Stomach (tissue), 8 donors: ENCODE measurements at regions not wholly inside any gene's neighbourhood (a gene's known extent, or its start where the extent isn't known, plus 50 kb on each side); places are given as distances from the start of the nearest gene placed in this dataset.
A peak's percentile ranks its signal among the peaks of the same experiment; 100 is the strongest.

Experiments used
- DNase-seq, 2 donors: peaks; one replicate each; pipeline versions ENCODE4 v3.0.0 to v3.0.0-alpha.2; 2013 to 2019
- H3K27ac ChIP-seq, 5 donors: fragments of 200-600 bp in 4 of 5; sonication (generic) in 4 of 5; one replicate each; pipeline ENCODE4 v1.5.1; 2013 to 2019; ENCODE audit warnings: mild to moderate bottlenecking in 1 of 5, moderate library complexity in 1 of 5
- H3K27me3 ChIP-seq, 3 donors: fragments of 200-600 bp; sonication (generic); one replicate each; pipeline ENCODE4 v1.5.1; 2017 to 2019; ENCODE audit warnings: mixed run types in 1 of 3
- H3K36me3 ChIP-seq, 4 donors: fragments of 200-600 bp; sonication (generic); 1 replicate in 3 of 4; 2 replicates in 1 of 4; pipeline ENCODE4 v1.5.1; 2016 to 2019
- H3K4me1 ChIP-seq, 4 donors: fragments of 200-600 bp; sonication (generic); one replicate each; pipeline ENCODE4 v1.5.1; 2016 to 2019
- H3K4me3 ChIP-seq, 4 donors: fragments of 200-600 bp; sonication (generic) in 3 of 4; one replicate each; pipeline ENCODE4 v1.5.1; 2016 to 2019; ENCODE audit warnings: mild to moderate bottlenecking in 1 of 4
- H3K9me3 ChIP-seq, 4 donors: fragments of 200-600 bp; sonication (generic); one replicate each; pipeline ENCODE4 v1.5.1; 2016 to 2019
- EP300 ChIP-seq: sonication (generic); formaldehyde crosslinking; IDR thresholded peaks from one replicate; pipeline ENCODE4 v1.6.1; 2017; ENCODE audit warnings: antibody characterized with exemption
- POLR2A ChIP-seq, 4 donors: fragments of 450-650 bp; IDR thresholded peaks; one replicate each; pipeline ENCODE4 v1.6.1; 2016; ENCODE audit warnings: antibody characterized with exemption in 4 of 4, control low read depth in 2 of 4, mild to moderate bottlenecking in 1 of 4, moderate library complexity in 1 of 4
- POLR2AphosphoS5 ChIP-seq, 3 donors: sonication (generic); formaldehyde crosslinking; IDR thresholded peaks; one replicate each; pipeline ENCODE4 v1.6.1; 2016; ENCODE audit warnings: antibody characterized with exemption in 3 of 3
- WGBS, 5 donors: extraction: QIAGEN DNeasy Blood & Tissue Kit in 3 of 5; methylation state at CpG; one replicate each; pipeline versions ENCODE4 v1.1.5 to v1.1.7; 2013 to 2018; 5-methylcytosine and 5-hydroxymethylcytosine counted together
- intact Hi-C: fragments of 100-400 bp; cut with DNase I; formaldehyde crosslinking; loops from one replicate; pipeline ENCODE4 v1.15.1; 2023; ENCODE audit warnings: low total_unique reads
- TF ChIP-seq, protein P1 (sequence below), 7 experiments: fragments of 450-650 bp in 4 of 7; fragments of 200-600 bp in 3 of 7; sonication (generic) in 3 of 7; IDR thresholded peaks; one replicate each; pipeline ENCODE4 v1.5.1; 2016 to 2019; ENCODE audit warnings: antibody characterized with exemption in 7 of 7, control low read depth in 2 of 7, mild to moderate bottlenecking in 1 of 7
- donor health status: healthy with polysubstance abuse.
- donor health status: Bipolar disorder and iron deficiency.
- donor health status: healthy.

DNA sequence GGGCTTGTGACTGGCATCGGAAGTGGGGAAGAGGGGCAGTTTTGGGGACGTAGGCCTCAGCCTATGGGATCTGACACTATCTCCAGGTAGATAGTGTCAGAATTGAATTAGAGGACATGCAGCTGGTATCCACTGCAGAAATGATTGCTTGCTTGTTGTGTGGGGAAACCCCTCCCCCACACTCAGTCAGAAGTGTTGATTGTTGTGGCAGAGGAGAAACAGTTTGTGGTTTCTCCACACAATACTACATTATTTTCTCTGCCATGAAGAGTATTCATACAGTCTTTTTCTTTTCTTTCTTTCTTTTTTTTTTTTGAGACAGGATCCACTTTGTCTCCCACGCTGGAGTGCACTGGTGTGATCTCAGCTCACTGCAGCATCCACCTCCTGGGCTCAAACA lies 113.9 kb downstream of the ARRDC3 start:
- no peak for DNase-seq
- no peaks in the 10 kb centered on the region for H3K9me3 ChIP-seq
- 82 to 97% (median 89%) methylated on average over 3 of the region's 3 CpGs for WGBS, 5 donors
- no peak overlapping the region for H3K4me3 ChIP-seq
- no peaks in the 10 kb centered on the region for H3K36me3 ChIP-seq
- no peak overlapping the region for H3K27ac ChIP-seq
- intact Hi-C loops: no loop called here
- H3K4me1 ChIP-seq: peaks cover 0 to 21% (median 16%) of the 10 kb centered on the region in 4 donors
- no peaks in the 10 kb centered on the region for H3K27me3 ChIP-seq
- no peak for TF ChIP-seq EP300
- no peak for TF ChIP-seq POLR2A (IDR thresholded peaks at IDR 0.05)
- TF ChIP-seq, protein P1, sequence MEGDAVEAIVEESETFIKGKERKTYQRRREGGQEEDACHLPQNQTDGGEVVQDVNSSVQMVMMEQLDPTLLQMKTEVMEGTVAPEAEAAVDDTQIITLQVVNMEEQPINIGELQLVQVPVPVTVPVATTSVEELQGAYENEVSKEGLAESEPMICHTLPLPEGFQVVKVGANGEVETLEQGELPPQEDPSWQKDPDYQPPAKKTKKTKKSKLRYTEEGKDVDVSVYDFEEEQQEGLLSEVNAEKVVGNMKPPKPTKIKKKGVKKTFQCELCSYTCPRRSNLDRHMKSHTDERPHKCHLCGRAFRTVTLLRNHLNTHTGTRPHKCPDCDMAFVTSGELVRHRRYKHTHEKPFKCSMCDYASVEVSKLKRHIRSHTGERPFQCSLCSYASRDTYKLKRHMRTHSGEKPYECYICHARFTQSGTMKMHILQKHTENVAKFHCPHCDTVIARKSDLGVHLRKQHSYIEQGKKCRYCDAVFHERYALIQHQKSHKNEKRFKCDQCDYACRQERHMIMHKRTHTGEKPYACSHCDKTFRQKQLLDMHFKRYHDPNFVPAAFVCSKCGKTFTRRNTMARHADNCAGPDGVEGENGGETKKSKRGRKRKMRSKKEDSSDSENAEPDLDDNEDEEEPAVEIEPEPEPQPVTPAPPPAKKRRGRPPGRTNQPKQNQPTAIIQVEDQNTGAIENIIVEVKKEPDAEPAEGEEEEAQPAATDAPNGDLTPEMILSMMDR (IDR thresholded peaks at IDR 0.05): no peak

DNA sequence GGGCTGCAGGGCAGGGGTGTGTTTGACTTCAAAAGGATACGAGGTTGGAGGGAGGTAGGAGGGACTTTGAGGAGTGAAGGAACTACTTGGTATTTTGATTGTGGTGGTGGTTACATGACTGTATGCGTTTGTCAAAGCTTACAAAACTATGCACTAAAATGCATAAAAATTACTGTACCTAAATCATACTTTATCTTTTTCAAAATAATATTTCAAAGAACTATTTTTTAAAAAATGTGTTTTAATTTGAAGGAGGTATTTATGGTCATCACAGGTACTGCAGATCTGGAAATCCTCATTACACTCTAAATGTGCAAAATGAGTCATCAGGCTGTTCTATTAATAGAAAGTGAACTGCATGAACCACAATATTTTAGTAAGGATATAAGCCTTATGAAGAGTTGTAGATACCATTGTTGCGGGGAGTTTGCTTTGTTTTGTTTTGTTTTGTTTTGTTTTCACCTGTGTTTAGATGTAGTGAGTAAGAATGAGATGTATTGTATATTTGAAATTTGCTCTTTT lies 116.9 kb downstream of the ARRDC3 start:
- TF ChIP-seq, protein P1 (IDR thresholded peaks at IDR 0.05): peak in 3 of 7 experiments; percentile 17 to 24 (median 22)
- TF ChIP-seq POLR2A (IDR thresholded peaks at IDR 0.05): no peak
- Histone ChIP-seq H3K4me3 (no peak overlapping the region), H3K36me3 (no peaks in the 10 kb centered on the region), H3K27me3 (no peaks in the 10 kb centered on the region), H3K9me3 (no peaks in the 10 kb centered on the region), H3K4me1 (peaks cover 0 to 29% (median 21%) of the 10 kb centered on the region in 4 donors), H3K27ac (no peak overlapping the region)
- intact Hi-C loops: no loop called here
- WGBS, 5 donors: 30 to 37% (median 34%) methylated on average over 3 of the region's 3 CpGs
- DNase-seq: peak in 1 of 2 donors; percentile 67

DNA sequence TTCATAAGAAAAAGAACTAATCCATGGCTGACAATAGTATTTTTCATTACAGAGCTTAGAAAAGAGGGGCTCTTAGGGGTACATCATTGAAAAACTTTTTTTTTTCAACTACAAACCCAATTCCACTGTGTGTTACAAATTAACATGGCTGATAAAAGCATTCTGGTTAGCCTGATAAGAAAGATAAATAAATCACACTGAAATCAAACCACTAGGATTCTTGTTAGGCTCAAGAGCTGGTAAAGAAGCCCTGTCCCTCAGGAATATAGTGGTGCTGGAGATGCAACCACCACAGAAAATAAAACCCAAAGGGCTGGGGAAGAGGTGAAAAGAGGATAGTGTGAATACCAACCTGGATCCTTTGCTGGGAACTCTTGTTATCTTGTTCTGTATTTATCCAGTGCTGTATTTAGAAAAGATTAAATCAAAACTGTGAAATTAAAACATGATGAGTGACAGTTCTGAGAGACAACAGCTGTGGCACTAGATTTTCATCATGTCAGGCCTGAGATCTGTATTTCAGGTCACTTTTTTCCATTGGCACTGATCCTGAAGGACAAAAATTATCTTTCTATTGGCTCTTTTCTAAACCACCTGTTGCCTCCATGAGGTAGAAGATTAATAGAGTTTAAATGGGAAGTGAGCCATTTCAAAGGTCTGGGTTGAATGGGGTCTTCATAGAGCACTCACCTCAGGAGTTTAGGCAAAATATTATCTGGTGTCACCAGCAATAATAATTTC lies 118.6 kb downstream of the ARRDC3 start:
- DNase-seq: no peak
- Histone ChIP-seq H3K27ac (no peak overlapping the region), H3K4me1 (peaks cover 0 to 32% (median 21%) of the 10 kb centered on the region in 4 donors), H3K36me3 (no peaks in the 10 kb centered on the region), H3K27me3 (no peaks in the 10 kb centered on the region), H3K9me3 (no peaks in the 10 kb centered on the region), H3K4me3 (no peak overlapping the region)
- TF ChIP-seq EP300: no peak
- TF ChIP-seq, protein P1 (IDR thresholded peaks at IDR 0.05): no peak
- no peak for TF ChIP-seq POLR2AphosphoS5 (IDR thresholded peaks at IDR 0.05)
- intact Hi-C loops: no loop called here

DNA sequence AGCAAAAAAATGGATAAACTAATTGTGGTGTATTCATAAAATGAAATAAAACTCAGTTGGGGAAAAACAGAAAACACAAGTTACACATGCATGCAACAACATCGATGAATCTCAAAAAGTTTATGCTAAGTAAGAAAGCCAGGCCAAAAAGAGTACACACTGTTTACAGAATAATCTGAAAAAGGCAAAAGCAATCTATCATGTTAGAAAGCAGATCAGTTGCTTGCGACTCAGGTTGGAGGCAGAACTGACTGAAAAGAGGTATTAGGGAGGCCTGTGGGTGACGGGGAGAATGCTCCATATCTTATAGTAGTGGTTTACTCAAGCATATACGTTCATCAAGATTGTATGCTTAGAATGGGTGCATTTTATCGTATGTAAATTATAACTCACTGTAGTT lies 119.2 kb downstream of the ARRDC3 start:
- H3K4me3 ChIP-seq: no peak overlapping the region
- no peaks in the 10 kb centered on the region for H3K27me3 ChIP-seq
- DNase-seq: no peak
- no peaks in the 10 kb centered on the region for H3K9me3 ChIP-seq
- TF ChIP-seq EP300: no peak
- TF ChIP-seq POLR2AphosphoS5 (IDR thresholded peaks at IDR 0.05): no peak
- TF ChIP-seq, protein P1 (IDR thresholded peaks at IDR 0.05): no peak
- TF ChIP-seq POLR2A (IDR thresholded peaks at IDR 0.05): no peak
- intact Hi-C loops: no loop called here
- 25 to 44% (median 39%) methylated on average over 5 of the region's 5 CpGs for WGBS, 5 donors
- peaks cover 0 to 32% (median 21%) of the 10 kb centered on the region in 4 donors for H3K4me1 ChIP-seq
- H3K36me3 ChIP-seq: no peaks in the 10 kb centered on the region
- no peak overlapping the region for H3K27ac ChIP-seq
